HG03159 (cell line): ENCODE measurements at regions not wholly inside any gene's neighbourhood (a gene's known extent, or its start where the extent isn't known, plus 50 kb on each side); places are given as distances from the start of the nearest gene placed in this dataset.

ENCODE experiments used
- ATAC-seq: cut with Tn5 transposase; IDR thresholded peaks from one replicate; pipeline ENCODE4 v1.9.1; 2021; ENCODE audit warnings: mild to moderate bottlenecking, moderate library complexity; ENCODE audit not compliant: unreplicated experiment

- ATAC-seq = no peak
Observed at GRCh38 chr3:146854523-146854922, 249.4 kb upstream of the PLSCR5 start.

GRCh38 chr3:146851665-146852064 lies 246.5 kb upstream of the PLSCR5 start:
- no peak for ATAC-seq

- no peak for ATAC-seq
Observed at GRCh38 chr3:146845361-146845760, 240.2 kb upstream of the PLSCR5 start.

- no peak for ATAC-seq
Observed at GRCh38 chr3:146843476-146843875, 238.3 kb upstream of the PLSCR5 start.

- ATAC-seq = no peak
Observed at GRCh38 chr3:146839727-146840375, 234.7 kb upstream of the PLSCR5 start.

- no peak for ATAC-seq
Observed at GRCh38 chr3:146838221-146838620, 233.1 kb upstream of the PLSCR5 start.

GRCh38 chr3:146834917-146835316 lies 229.8 kb upstream of the PLSCR5 start:
- ATAC-seq = no peak

GRCh38 chr3:146832857-146833458 lies 227.8 kb upstream of the PLSCR5 start:
- no peak for ATAC-seq

- ATAC-seq = no peak
Observed at GRCh38 chr3:146831659-146832058, 226.5 kb upstream of the PLSCR5 start.

GRCh38 chr3:146830231-146830630 lies 225.1 kb upstream of the PLSCR5 start:
- no peak for ATAC-seq

- ATAC-seq = no peak
Observed at GRCh38 chr3:146827836-146828235, 222.7 kb upstream of the PLSCR5 start.

GRCh38 chr3:146823622-146824021 lies 218.5 kb upstream of the PLSCR5 start:
- ATAC-seq = no peak

GRCh38 chr3:146818866-146819265 lies 213.7 kb upstream of the PLSCR5 start:
- no peak for ATAC-seq

- no peak for ATAC-seq
Observed at GRCh38 chr3:146818301-146818700, 213.2 kb upstream of the PLSCR5 start.

GRCh38 chr3:146817704-146818103 lies 212.6 kb upstream of the PLSCR5 start:
- ATAC-seq = no peak

GRCh38 chr3:146814601-146815315 lies 209.6 kb upstream of the PLSCR5 start:
- no peak for ATAC-seq

- ATAC-seq = no peak
Observed at GRCh38 chr3:146813496-146813895, 208.3 kb upstream of the PLSCR5 start.

GRCh38 chr3:146803745-146804144 lies 198.6 kb upstream of the PLSCR5 start:
- ATAC-seq = no peak

GRCh38 chr3:146801492-146801891 lies 196.3 kb upstream of the PLSCR5 start:
- no peak for ATAC-seq

GRCh38 chr3:146800484-146800883 lies 195.3 kb upstream of the PLSCR5 start:
- ATAC-seq = no peak

- no peak for ATAC-seq
Observed at GRCh38 chr3:146796078-146796477, 190.9 kb upstream of the PLSCR5 start.

GRCh38 chr3:146783446-146783845 lies 178.3 kb upstream of the PLSCR5 start:
- ATAC-seq = no peak
